ENCODE measurements at regions not wholly inside any gene's neighbourhood (a gene's known extent, or its start where the extent isn't known, plus 50 kb on each side); places are given as distances from the start of the nearest gene placed in this dataset.

DNA sequence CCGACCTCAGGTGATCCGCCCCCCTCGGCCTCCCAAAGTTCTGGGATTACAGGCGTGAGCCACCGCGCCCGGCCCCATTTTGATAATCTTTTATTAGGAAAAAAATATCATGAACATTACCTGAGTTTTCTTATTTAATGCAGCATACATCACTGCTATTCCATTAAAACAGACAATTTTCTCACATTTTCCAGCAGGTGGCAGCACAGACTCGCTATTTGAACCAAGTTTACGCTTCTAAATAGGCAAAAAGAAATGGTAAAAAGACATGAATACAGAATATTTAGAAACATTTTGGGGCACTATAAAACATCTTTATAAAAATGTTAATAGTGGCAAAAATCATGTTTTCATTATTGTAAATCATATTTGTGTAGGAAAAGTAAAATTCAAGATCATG, 903.1 kb downstream of the SLITRK6 start:
- no peak for TF ChIP-seq EZH2 (IDR thresholded peaks at IDR 0.05; ENCODE audit: borderline replicate concordance, insufficient read depth, low read depth, low read length, poor library complexity, severe bottlenecking)
- TF ChIP-seq, protein P1, sequence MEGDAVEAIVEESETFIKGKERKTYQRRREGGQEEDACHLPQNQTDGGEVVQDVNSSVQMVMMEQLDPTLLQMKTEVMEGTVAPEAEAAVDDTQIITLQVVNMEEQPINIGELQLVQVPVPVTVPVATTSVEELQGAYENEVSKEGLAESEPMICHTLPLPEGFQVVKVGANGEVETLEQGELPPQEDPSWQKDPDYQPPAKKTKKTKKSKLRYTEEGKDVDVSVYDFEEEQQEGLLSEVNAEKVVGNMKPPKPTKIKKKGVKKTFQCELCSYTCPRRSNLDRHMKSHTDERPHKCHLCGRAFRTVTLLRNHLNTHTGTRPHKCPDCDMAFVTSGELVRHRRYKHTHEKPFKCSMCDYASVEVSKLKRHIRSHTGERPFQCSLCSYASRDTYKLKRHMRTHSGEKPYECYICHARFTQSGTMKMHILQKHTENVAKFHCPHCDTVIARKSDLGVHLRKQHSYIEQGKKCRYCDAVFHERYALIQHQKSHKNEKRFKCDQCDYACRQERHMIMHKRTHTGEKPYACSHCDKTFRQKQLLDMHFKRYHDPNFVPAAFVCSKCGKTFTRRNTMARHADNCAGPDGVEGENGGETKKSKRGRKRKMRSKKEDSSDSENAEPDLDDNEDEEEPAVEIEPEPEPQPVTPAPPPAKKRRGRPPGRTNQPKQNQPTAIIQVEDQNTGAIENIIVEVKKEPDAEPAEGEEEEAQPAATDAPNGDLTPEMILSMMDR (IDR thresholded peaks at IDR 0.05), result peak; percentile 63
- Histone ChIP-seq H3K9ac (ENCODE audit: low read length) (no peak overlapping the region), H3K79me2 (ENCODE audit: control insufficient read depth, insufficient read depth, low read length) (no peaks in the 10 kb centered on the region), H3K36me3 (replicated peaks in 1 of 2; ENCODE audit: control extremely low read depth in 1 of 2, control insufficient read depth in 1 of 2, extremely low read depth in 1 of 2, insufficient read depth in 2 of 2, low read length in 1 of 2) (no peaks in the 10 kb centered on the region), H3K4me2 (replicated peaks; ENCODE audit: low read depth, low read length, poor library complexity, severe bottlenecking) (no peak overlapping the region), H4K20me1 (ENCODE audit: control insufficient read depth, insufficient read depth, low read length, poor library complexity, severe bottlenecking) (no peaks in the 10 kb centered on the region), H3K9me3 (ENCODE audit: control extremely low read depth in 1 of 3, control insufficient read depth in 2 of 3, insufficient read depth in 1 of 3, low read length in 2 of 3) (peaks cover 0 to 8% (median 0%) of the 10 kb centered on the region in 3 donors), H3K27me3 (replicated peaks in 1 of 4; ENCODE audit: control extremely low read depth in 1 of 4, control insufficient read depth in 3 of 4, insufficient read depth in 4 of 4, low read length in 3 of 4) (no peaks in the 10 kb centered on the region), H3K4me3 (ENCODE audit: control extremely low read depth in 1 of 5, extremely low read depth in 1 of 5, insufficient read depth in 1 of 5, low read depth in 2 of 5, low read length in 4 of 5) (no peak overlapping the region), H2AFZ (ENCODE audit: insufficient read depth, low read depth, low read length, poor library complexity, severe bottlenecking) (no peak overlapping the region), H3K4me1 (ENCODE audit: control insufficient read depth in 2 of 2, insufficient read depth in 2 of 2, low read length in 2 of 2) (no peaks in the 10 kb centered on the region), H3K27ac (ENCODE audit: low read length in 2 of 2) (no peak overlapping the region)
- DNase-seq (peak; percentile 31), ATAC-seq (ENCODE audit: low read depth) (no peak)
- CTCF ChIA-PET, result no interaction called here
- H3K27me3 Mint-ChIP-seq, result no peaks in the 10 kb centered on the region
- intact Hi-C loops (cut with micrococcal nuclease), result no loop called here
- POLR2A ChIA-PET, result no interaction called here
- no peaks in the 10 kb centered on the region for H3K4me1 Mint-ChIP-seq
- no peaks in the 10 kb centered on the region for H3K9me3 Mint-ChIP-seq (ENCODE audit: insufficient read depth)
- no peak overlapping the region for H3K4me3 Mint-ChIP-seq
- no peak overlapping the region for H3K27ac Mint-ChIP-seq
- no CpG with 5 or more reads among the region's 9 CpGs for WGBS (ENCODE audit: insufficient coverage)

DNA sequence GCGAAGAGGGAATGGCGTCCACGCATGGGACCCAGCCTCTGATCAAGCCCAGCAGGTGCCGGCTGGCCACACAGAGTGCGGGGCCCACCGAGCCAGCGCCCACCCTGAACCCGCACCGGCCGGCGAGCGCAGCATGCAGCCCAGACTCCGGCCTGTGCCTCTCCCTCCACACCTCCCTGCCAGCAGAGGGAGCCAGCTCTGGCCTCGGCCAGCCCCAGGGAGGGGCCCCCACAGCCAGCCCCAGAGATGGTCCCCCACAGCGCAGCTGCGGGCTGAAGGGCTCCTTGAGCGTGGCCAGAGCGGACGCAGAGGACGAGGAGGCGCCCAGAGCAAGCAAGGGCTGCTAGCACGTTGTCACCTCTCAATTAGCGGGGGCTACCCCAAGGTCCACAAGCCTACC, 904.5 kb downstream of the SLITRK6 start:
- Histone ChIP-seq H3K27me3 (replicated peaks in 1 of 4; ENCODE audit: control extremely low read depth in 1 of 4, control insufficient read depth in 3 of 4, insufficient read depth in 4 of 4, low read length in 3 of 4) (no peaks in the 10 kb centered on the region), H4K20me1 (ENCODE audit: control insufficient read depth, insufficient read depth, low read length, poor library complexity, severe bottlenecking) (no peaks in the 10 kb centered on the region), H3K36me3 (replicated peaks in 1 of 2; ENCODE audit: control extremely low read depth in 1 of 2, control insufficient read depth in 1 of 2, extremely low read depth in 1 of 2, insufficient read depth in 2 of 2, low read length in 1 of 2) (no peaks in the 10 kb centered on the region), H3K79me2 (ENCODE audit: control insufficient read depth, insufficient read depth, low read length) (no peaks in the 10 kb centered on the region), H3K27ac (ENCODE audit: low read length in 2 of 2) (no peak overlapping the region), H3K4me3 (ENCODE audit: control extremely low read depth in 1 of 5, extremely low read depth in 1 of 5, insufficient read depth in 1 of 5, low read depth in 2 of 5, low read length in 4 of 5) (no peak overlapping the region), H3K9ac (ENCODE audit: low read length) (no peak overlapping the region), H3K4me1 (ENCODE audit: control insufficient read depth in 2 of 2, insufficient read depth in 2 of 2, low read length in 2 of 2) (no peaks in the 10 kb centered on the region), H3K4me2 (replicated peaks; ENCODE audit: low read depth, low read length, poor library complexity, severe bottlenecking) (no peak overlapping the region), H3K9me3 (ENCODE audit: control extremely low read depth in 1 of 3, control insufficient read depth in 2 of 3, insufficient read depth in 1 of 3, low read length in 2 of 3) (peaks cover 0 to 8% (median 0%) of the 10 kb centered on the region in 3 donors), H2AFZ (ENCODE audit: insufficient read depth, low read depth, low read length, poor library complexity, severe bottlenecking) (no peak overlapping the region)
- ChIA-PET POLR2A (no interaction called here), CTCF (no interaction called here)
- DNase-seq (no peak), ATAC-seq (ENCODE audit: low read depth) (no peak)
- 97% methylated on average over 20 of the region's 23 CpGs for WGBS (ENCODE audit: insufficient coverage)
- no peaks in the 10 kb centered on the region for H3K27me3 Mint-ChIP-seq
- H3K9me3 Mint-ChIP-seq (ENCODE audit: insufficient read depth), result no peaks in the 10 kb centered on the region
- no peak overlapping the region for H3K4me3 Mint-ChIP-seq
- H3K27ac Mint-ChIP-seq, result no peak overlapping the region
- intact Hi-C loops (cut with micrococcal nuclease), result no loop called here
- TF ChIP-seq, protein P1 (IDR thresholded peaks at IDR 0.05), result no peak
- TF ChIP-seq EZH2 (IDR thresholded peaks at IDR 0.05; ENCODE audit: borderline replicate concordance, insufficient read depth, low read depth, low read length, poor library complexity, severe bottlenecking), result no peak
- no peaks in the 10 kb centered on the region for H3K4me1 Mint-ChIP-seq

Measured in B cell (primary cell).